IMR-90 (cell line): ENCODE measurements at regions not wholly inside any gene's neighbourhood (a gene's known extent, or its start where the extent isn't known, plus 50 kb on each side); places are given as distances from the start of the nearest gene placed in this dataset.

Source experiments
- ATAC-seq: fragments of 200-7000 bp; cut with Tn5 transposase; 2 replicates; pipeline ENCODE4 v1.9.1; 2020; ENCODE audit warnings: low read depth, mild to moderate bottlenecking, moderate library complexity
- BruUV-seq: library from RNA; stranded (reverse); fragments of 400-500 nt; replicated peaks from 2 replicates; lab custom pipeline; 2021; lab: Mats Ljungman, UMichigan
- CTCF ChIA-PET: fragments of 300-600 bp; formaldehyde crosslinking; extraction: SDS; loops from one replicate; lab custom pipeline; 2021; ENCODE audit warnings: antibody characterized with exemption; lab: Yijun Ruan, JAX
- POLR2A ChIA-PET: fragments of 300-600 bp; sonication (Branson Sonifier 250); formaldehyde crosslinking; loops from one replicate; lab custom pipeline; 2022; ENCODE audit warnings: antibody characterized with exemption; ENCODE audit not compliant: unreplicated experiment; lab: Charles Lee
- DNase-seq: peaks from one replicate; pipeline ENCODE4 v3.0.0; 2013
- H2AFZ ChIP-seq: replicated peaks from 2 replicates; pipeline ENCODE3; 2013; ENCODE audit warnings: low read length, mild to moderate bottlenecking; ENCODE audit not compliant: poor library complexity
- H2AK5ac ChIP-seq: 2 replicates; pipeline ENCODE4 v1.6.1; 2013; ENCODE audit warnings: low read depth, low read length, inconsistent platforms
- H2AK9ac ChIP-seq: replicated peaks from 2 replicates; pipeline ENCODE3; 2013; ENCODE audit warnings: mild to moderate bottlenecking, low read depth, low read length, moderate library complexity; ENCODE audit not compliant: poor library complexity
- H2BK120ac ChIP-seq: 2 replicates; pipeline ENCODE4 v1.6.1; 2013; ENCODE audit warnings: low read depth, low read length, inconsistent platforms
- H2BK15ac ChIP-seq: 3 replicates; pipeline ENCODE4 v1.6.1; 2013; ENCODE audit warnings: low read depth, low read length, inconsistent platforms
- H2BK20ac ChIP-seq: 2 replicates; pipeline ENCODE4 v1.6.1; 2013; ENCODE audit warnings: low read depth, mild to moderate bottlenecking, inconsistent platforms, low read length, moderate library complexity
- H2BK5ac ChIP-seq: 2 replicates; pipeline ENCODE4 v1.6.1; 2013; ENCODE audit warnings: mild to moderate bottlenecking, low read depth, low read length, inconsistent platforms; ENCODE audit not compliant: poor library complexity, severe bottlenecking
- H3K14ac ChIP-seq: replicated peaks from 2 replicates; pipeline ENCODE4 v1.6.1; 2013; ENCODE audit warnings: low read depth, low read length, inconsistent platforms
- H3K18ac ChIP-seq: 2 replicates; pipeline ENCODE4 v1.6.1; 2013; ENCODE audit warnings: low read depth, low read length, control low read depth
- H3K23ac ChIP-seq: 2 replicates; pipeline ENCODE4 v1.6.1; 2013; ENCODE audit warnings: low read depth, low read length, inconsistent platforms
- H3K27ac ChIP-seq: 2 replicates; pipeline ENCODE4 v1.5.1; 2013; ENCODE audit warnings: mild to moderate bottlenecking, control low read depth, low read length; ENCODE audit not compliant: insufficient read depth
- H3K27me3 ChIP-seq: 2 replicates; pipeline ENCODE4 v1.6.1; 2013; ENCODE audit warnings: low read length; ENCODE audit not compliant: control insufficient read depth, insufficient read depth
- H3K36me3 ChIP-seq: 2 replicates; pipeline ENCODE4 v1.6.1; 2013; ENCODE audit warnings: low read length, mixed read lengths; ENCODE audit not compliant: control insufficient read depth, insufficient read depth
- H3K4ac ChIP-seq: 2 replicates; pipeline ENCODE4 v1.6.1; 2013; ENCODE audit warnings: low read depth, low read length, inconsistent platforms
- H3K4me1 ChIP-seq: 2 replicates; pipeline ENCODE4 v1.6.1; 2013; ENCODE audit warnings: low read length, mixed read lengths; ENCODE audit not compliant: control insufficient read depth, insufficient read depth
- H3K4me2 ChIP-seq: 2 replicates; pipeline ENCODE4 v1.6.1; 2013; ENCODE audit warnings: low read depth, mild to moderate bottlenecking, control low read depth, low read length, moderate library complexity
- H3K4me3 ChIP-seq: 2 replicates; pipeline ENCODE4 v1.5.1; 2013; ENCODE audit warnings: low read depth, mild to moderate bottlenecking, control low read depth, low read length, moderate library complexity; ENCODE audit not compliant: insufficient read depth
- H3K56ac ChIP-seq: 2 replicates; pipeline ENCODE4 v1.6.1; 2013; ENCODE audit warnings: low read length, inconsistent platforms; ENCODE audit not compliant: insufficient read depth; ENCODE audit errors: extremely low read depth
- H3K79me1 ChIP-seq, 2 experiments: 2 replicates each; pipeline ENCODE4 v1.6.1; 2013; ENCODE audit warnings: low read length in 2 of 2, inconsistent platforms in 1 of 2, low read depth in 1 of 2
- H3K9ac ChIP-seq: 2 replicates; pipeline ENCODE4 v1.6.1; 2013; ENCODE audit warnings: low read depth, low read length, control low read depth
- H3K9me1 ChIP-seq: 2 replicates; pipeline ENCODE4 v1.6.1; 2013; ENCODE audit warnings: low read length, inconsistent platforms; ENCODE audit not compliant: insufficient read depth
- H3K9me3 ChIP-seq: 2 replicates; pipeline ENCODE4 v1.6.1; 2013; ENCODE audit warnings: low read length; ENCODE audit not compliant: control insufficient read depth, insufficient read depth
- H4K20me1 ChIP-seq: 2 replicates; pipeline ENCODE4 v1.6.1; 2013; ENCODE audit warnings: low read length, inconsistent platforms; ENCODE audit not compliant: insufficient read depth
- H4K5ac ChIP-seq: 2 replicates; pipeline ENCODE4 v1.6.1; 2013; ENCODE audit warnings: mild to moderate bottlenecking, low read depth, low read length, control low read depth
- H4K8ac ChIP-seq, 2 experiments: 2 replicates each; pipeline ENCODE4 v1.6.1; 2013; ENCODE audit warnings: low read depth in 2 of 2, low read length in 2 of 2, control low read depth in 1 of 2, inconsistent platforms in 1 of 2
- H4K91ac ChIP-seq: 2 replicates; pipeline ENCODE4 v1.6.1; 2013; ENCODE audit warnings: low read depth, low read length, inconsistent platforms; ENCODE audit not compliant: insufficient read depth
- BHLHE40 ChIP-seq: fragments of 150-350 bp; IDR thresholded peaks from 2 replicates; pipeline ENCODE4 v1.6.1; 2016; ENCODE audit warnings: mild to moderate bottlenecking, low read depth, low read length
- CEBPB ChIP-seq: IDR thresholded peaks from 2 replicates; pipeline ENCODE4 v1.6.1; 2012; ENCODE audit warnings: low read depth, low read length, improper control_type of control experiment
- MAFK ChIP-seq: IDR thresholded peaks from 2 replicates; pipeline ENCODE4 v1.6.1; 2012; ENCODE audit warnings: low read depth, low read length, improper control_type of control experiment
- MXI1 ChIP-seq: IDR thresholded peaks from 2 replicates; pipeline ENCODE4 v1.6.1; 2012; ENCODE audit warnings: low read depth, mild to moderate bottlenecking, low read length, moderate library complexity, borderline replicate concordance
- RAD21 ChIP-seq: IDR thresholded peaks from 2 replicates; pipeline ENCODE4 v1.6.1; 2012; ENCODE audit warnings: low read length, improper control_type of control experiment
- RFX5 ChIP-seq: IDR thresholded peaks from 2 replicates; pipeline ENCODE4 v1.8.0; 2012; ENCODE audit warnings: low read depth, mild to moderate bottlenecking, low read length, moderate library complexity
- WGBS, 2 experiments: methylation state at CpG; one replicate each; pipeline versions ENCODE4 v1.1.5 to v1.1.7; 2013; ENCODE audit warnings: missing lambda C conversion rate in 2 of 2; ENCODE audit not compliant: insufficient read length in 1 of 2; ENCODE audit errors: extremely low coverage in 2 of 2; 5-methylcytosine and 5-hydroxymethylcytosine counted together
- dilution Hi-C: fragments of 300-500 bp; cut with HindIII; formaldehyde crosslinking; loops from one replicate; pipeline ENCODE4 v1.14.3; 2018; ENCODE audit warnings: low sequenced_read_pairs; ENCODE audit not compliant: unreplicated experiment
- in situ Hi-C: fragments of 300-500 bp; cut with MboI; formaldehyde crosslinking; loops from 3 replicates; pipeline ENCODE4 v1.14.3; 2019; ENCODE audit warnings: low sequenced_read_pairs, inconsistent platforms, mixed read lengths
- intact Hi-C: fragments of 100-400 bp; cut with micrococcal nuclease; formaldehyde crosslinking; loops from 2 replicates; pipeline ENCODE4 v1.10.0; 2022
- TF ChIP-seq, protein P1 (sequence below): fragments of 150-350 bp; IDR thresholded peaks from 2 replicates; pipeline ENCODE4 v1.6.1; 2016; ENCODE audit warnings: low read depth, mild to moderate bottlenecking, low read length, moderate library complexity, borderline replicate concordance

DNA sequence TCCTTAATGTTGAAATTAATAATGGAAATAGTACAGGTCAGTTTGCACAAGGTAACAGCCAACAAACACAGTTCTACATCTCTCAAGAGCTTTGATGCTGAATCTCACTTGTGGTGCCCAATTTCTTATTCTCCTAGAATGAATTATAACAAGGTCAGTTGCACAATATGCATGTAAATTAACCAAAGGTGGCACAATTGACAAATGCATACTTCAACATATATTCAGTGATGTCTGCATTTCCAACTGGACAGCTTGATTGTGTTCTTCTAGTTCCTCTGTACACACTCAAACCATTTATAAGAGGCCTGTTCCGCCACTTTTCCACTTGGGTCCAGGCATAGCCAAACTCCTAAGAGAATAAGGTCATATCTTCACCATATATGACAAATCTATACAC is 210.3 kb upstream of the EPHA5 start:
- no CpG with 5 or more reads among the region's 1 CpG for WGBS, 2 experiments
- dilution Hi-C loops: no loop called here

More for the DNA sequence above, 210.3 kb upstream of the EPHA5 start:
- Histone ChIP-seq H2BK5ac (no peak overlapping the region), H3K9ac (no peak overlapping the region), H3K4ac (no peak overlapping the region), H4K91ac (no peak overlapping the region), H3K18ac (no peak overlapping the region), H3K27ac (no peak overlapping the region), H3K23ac (no peak overlapping the region), H2AFZ (no peak overlapping the region), H3K4me1 (no peaks in the 10 kb centered on the region), H2BK20ac (no peak overlapping the region), H4K20me1 (no peaks in the 10 kb centered on the region), H2BK15ac (no peak overlapping the region), H2AK5ac (no peak overlapping the region), H4K5ac (no peak overlapping the region), H3K9me3 (peaks cover 2% of the 10 kb centered on the region; the same call in 1 of the 2 replicates), H3K56ac (no peak overlapping the region), H3K9me1 (no peaks in the 10 kb centered on the region), H2BK120ac (no peak overlapping the region), H3K4me2 (no peak overlapping the region), H3K36me3 (no peaks in the 10 kb centered on the region), H2AK9ac (no peak overlapping the region), H4K8ac (no peak overlapping the region), H3K14ac (no peak overlapping the region), H3K4me3 (no peak overlapping the region), H3K27me3 (no peaks in the 10 kb centered on the region), H3K79me1 (no peaks in the 10 kb centered on the region)
- DNase-seq (no peak), ATAC-seq (no peak)
- in situ Hi-C loops (no loop called here), intact Hi-C loops (no loop called here)
- BruUV-seq: no TSS peak
- TF ChIP-seq RAD21 (no peak), RFX5 (no peak), CEBPB (peak; percentile 32; the same call in 1 of the 2 replicates), MAFK (no peak), BHLHE40 (no peak), MXI1 (no peak)
- TF ChIP-seq, protein P1, sequence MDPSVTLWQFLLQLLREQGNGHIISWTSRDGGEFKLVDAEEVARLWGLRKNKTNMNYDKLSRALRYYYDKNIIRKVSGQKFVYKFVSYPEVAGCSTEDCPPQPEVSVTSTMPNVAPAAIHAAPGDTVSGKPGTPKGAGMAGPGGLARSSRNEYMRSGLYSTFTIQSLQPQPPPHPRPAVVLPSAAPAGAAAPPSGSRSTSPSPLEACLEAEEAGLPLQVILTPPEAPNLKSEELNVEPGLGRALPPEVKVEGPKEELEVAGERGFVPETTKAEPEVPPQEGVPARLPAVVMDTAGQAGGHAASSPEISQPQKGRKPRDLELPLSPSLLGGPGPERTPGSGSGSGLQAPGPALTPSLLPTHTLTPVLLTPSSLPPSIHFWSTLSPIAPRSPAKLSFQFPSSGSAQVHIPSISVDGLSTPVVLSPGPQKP: no peak
- ChIA-PET CTCF (no interaction called here), POLR2A (no interaction called here)
